ENCODE measurements at regions not wholly inside any gene's neighbourhood (a gene's known extent, or its start where the extent isn't known, plus 50 kb on each side); places are given as distances from the start of the nearest gene placed in this dataset.

DNA sequence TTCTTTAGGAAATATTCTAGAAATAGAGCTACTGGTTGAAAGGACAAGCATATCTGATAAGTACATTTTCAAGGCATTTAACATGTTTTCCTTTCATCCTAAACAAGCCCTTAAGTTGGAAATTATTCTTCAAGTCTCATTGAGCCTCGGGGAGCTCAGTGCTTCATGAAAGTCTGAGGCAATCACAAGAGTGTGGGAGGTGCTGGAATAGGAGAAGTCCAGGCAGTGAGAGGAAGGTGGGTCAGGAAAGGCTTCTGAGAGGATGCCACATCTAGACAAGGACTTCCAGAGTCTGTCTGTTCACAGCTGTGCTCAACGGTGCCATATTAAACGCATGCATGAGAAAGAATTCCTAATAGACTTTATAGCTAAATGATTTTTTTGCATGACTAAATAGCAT is 69.8 kb downstream of the CD83 start:
- TF ChIP-seq EZH2phosphoT487 (conservative IDR thresholded peaks at IDR 0.05; ENCODE audit: low read length): no peak
- TF ChIP-seq, protein P1, sequence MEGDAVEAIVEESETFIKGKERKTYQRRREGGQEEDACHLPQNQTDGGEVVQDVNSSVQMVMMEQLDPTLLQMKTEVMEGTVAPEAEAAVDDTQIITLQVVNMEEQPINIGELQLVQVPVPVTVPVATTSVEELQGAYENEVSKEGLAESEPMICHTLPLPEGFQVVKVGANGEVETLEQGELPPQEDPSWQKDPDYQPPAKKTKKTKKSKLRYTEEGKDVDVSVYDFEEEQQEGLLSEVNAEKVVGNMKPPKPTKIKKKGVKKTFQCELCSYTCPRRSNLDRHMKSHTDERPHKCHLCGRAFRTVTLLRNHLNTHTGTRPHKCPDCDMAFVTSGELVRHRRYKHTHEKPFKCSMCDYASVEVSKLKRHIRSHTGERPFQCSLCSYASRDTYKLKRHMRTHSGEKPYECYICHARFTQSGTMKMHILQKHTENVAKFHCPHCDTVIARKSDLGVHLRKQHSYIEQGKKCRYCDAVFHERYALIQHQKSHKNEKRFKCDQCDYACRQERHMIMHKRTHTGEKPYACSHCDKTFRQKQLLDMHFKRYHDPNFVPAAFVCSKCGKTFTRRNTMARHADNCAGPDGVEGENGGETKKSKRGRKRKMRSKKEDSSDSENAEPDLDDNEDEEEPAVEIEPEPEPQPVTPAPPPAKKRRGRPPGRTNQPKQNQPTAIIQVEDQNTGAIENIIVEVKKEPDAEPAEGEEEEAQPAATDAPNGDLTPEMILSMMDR (IDR thresholded peaks at IDR 0.05; ENCODE audit: insufficient read depth, low read length, poor library complexity, severe bottlenecking): no peak
- Histone ChIP-seq H3K9ac (ENCODE audit: low read length) (no peak overlapping the region), H4K20me1 (ENCODE audit: low read depth, low read length) (no peaks in the 10 kb centered on the region), H3K27ac (ENCODE audit: low read depth, low read length) (no peak overlapping the region), H3K4me2 (ENCODE audit: low read depth, low read length, poor library complexity, severe bottlenecking) (no peak overlapping the region), H3K4me3 (ENCODE audit: insufficient read depth, low read length, poor library complexity, severe bottlenecking) (no peak overlapping the region), H3K9me3 (ENCODE audit: insufficient read depth, low read length) (no peaks in the 10 kb centered on the region), H3F3A (ENCODE audit: insufficient read depth) (no peaks in the 10 kb centered on the region), H3K36me3 (ENCODE audit: low read length) (no peaks in the 10 kb centered on the region), H3K27me3 (ENCODE audit: low read length) (no peaks in the 10 kb centered on the region), H3K9me2 (replicated peaks; ENCODE audit: insufficient read depth, low read length) (no peaks in the 10 kb centered on the region), H3K79me2 (ENCODE audit: insufficient read depth, low read length) (no peaks in the 10 kb centered on the region), H2AFZ (ENCODE audit: low read depth, low read length, severe bottlenecking) (no peak overlapping the region)

- Histone ChIP-seq H3K27me3 (ENCODE audit: low read length) (no peaks in the 10 kb centered on the region), H3K9ac (ENCODE audit: low read length) (no peak overlapping the region), H2AFZ (ENCODE audit: low read depth, low read length, severe bottlenecking) (no peak overlapping the region), H4K20me1 (ENCODE audit: low read depth, low read length) (no peaks in the 10 kb centered on the region), H3K27ac (ENCODE audit: low read depth, low read length) (no peak overlapping the region), H3K9me2 (replicated peaks; ENCODE audit: insufficient read depth, low read length) (no peaks in the 10 kb centered on the region), H3K79me2 (ENCODE audit: insufficient read depth, low read length) (no peaks in the 10 kb centered on the region), H3K9me3 (ENCODE audit: insufficient read depth, low read length) (no peaks in the 10 kb centered on the region), H3K4me3 (ENCODE audit: insufficient read depth, low read length, poor library complexity, severe bottlenecking) (no peak overlapping the region), H3K4me2 (ENCODE audit: low read depth, low read length, poor library complexity, severe bottlenecking) (no peak overlapping the region), H3F3A (ENCODE audit: insufficient read depth) (no peaks in the 10 kb centered on the region), H3K36me3 (ENCODE audit: low read length) (no peaks in the 10 kb centered on the region)
- no peak for TF ChIP-seq EZH2phosphoT487 (conservative IDR thresholded peaks at IDR 0.05; ENCODE audit: low read length)
- TF ChIP-seq, protein P1 (IDR thresholded peaks at IDR 0.05; ENCODE audit: insufficient read depth, low read length, poor library complexity, severe bottlenecking): no peak
These were observed 71.5 kb downstream of the CD83 start for GRCh38 chr6:14189074-14189473.

GRCh38 chr6:14190191-14190928 is 72.8 kb downstream of the CD83 start:
- no peaks in the 10 kb centered on the region for H3K79me2 ChIP-seq (ENCODE audit: insufficient read depth, low read length)
- no peak overlapping the region for H2AFZ ChIP-seq (ENCODE audit: low read depth, low read length, severe bottlenecking)
- TF ChIP-seq EZH2phosphoT487 (conservative IDR thresholded peaks at IDR 0.05; ENCODE audit: low read length): no peak
- TF ChIP-seq, protein P1 (IDR thresholded peaks at IDR 0.05; ENCODE audit: insufficient read depth, low read length, poor library complexity, severe bottlenecking): no peak
- no peak overlapping the region for H3K9ac ChIP-seq (ENCODE audit: low read length)
- H3K27me3 ChIP-seq (ENCODE audit: low read length): no peaks in the 10 kb centered on the region
- no peaks in the 10 kb centered on the region for H3K9me2 ChIP-seq (replicated peaks; ENCODE audit: insufficient read depth, low read length)
- H3K27ac ChIP-seq (ENCODE audit: low read depth, low read length): no peak overlapping the region
- no peak overlapping the region for H3K4me2 ChIP-seq (ENCODE audit: low read depth, low read length, poor library complexity, severe bottlenecking)
- H3K4me3 ChIP-seq (ENCODE audit: insufficient read depth, low read length, poor library complexity, severe bottlenecking): no peak overlapping the region
- no peaks in the 10 kb centered on the region for H3F3A ChIP-seq (ENCODE audit: insufficient read depth)
- no peaks in the 10 kb centered on the region for H3K36me3 ChIP-seq (ENCODE audit: low read length)
- H3K9me3 ChIP-seq (ENCODE audit: insufficient read depth, low read length): no peaks in the 10 kb centered on the region
- no peaks in the 10 kb centered on the region for H4K20me1 ChIP-seq (ENCODE audit: low read depth, low read length)
